ENCODE measurements at regions not wholly inside any gene's neighbourhood (a gene's known extent, or its start where the extent isn't known, plus 50 kb on each side); places are given as distances from the start of the nearest gene placed in this dataset.

- H3K9me3 ChIP-seq (ENCODE audit: low read length), result no peaks in the 10 kb centered on the region
- WGBS (ENCODE audit: low lambda C conversion rate), result 9% methylated on average over 3 of the region's 3 CpGs
- POLR2A ChIA-PET, result no interaction called here
- H3K4me2 ChIP-seq (ENCODE audit: low read depth, low read length), result no peak overlapping the region
- CTCF ChIA-PET (ENCODE audit: low intra/inter-chr PET ratio, low total read pairs), result no interaction called here
- H3K27me3 ChIP-seq (ENCODE audit: control insufficient read depth in 1 of 2, insufficient read depth in 2 of 2, low read length in 2 of 2), result peaks cover 0 to 22% of the 10 kb centered on the region in 2 experiments; a peak in 4 of 5 replicates
- no peak overlapping the region for H3K9ac ChIP-seq (ENCODE audit: insufficient read depth, low read depth, low read length)
- no peak overlapping the region for H3K27ac ChIP-seq (ENCODE audit: extremely low read length, insufficient read depth, low read length)
- FAIRE-seq (no peak), DNase-seq (ENCODE audit: low spot score) (no peak), ATAC-seq (no peak)
- in situ Hi-C loops (cut with HindIII; ENCODE audit: extremely low pct_ligation_motif_present, low pct_unique_long_range_greater_than_20kb), result no loop called here
- H3K4me3 ChIP-seq (replicated peaks in 1 of 3; ENCODE audit: insufficient read depth in 1 of 3, low read depth in 2 of 3, low read length in 3 of 3), result no peak overlapping the region
- intact Hi-C loops (cut with micrococcal nuclease; ENCODE audit: unreplicated experiment), result no loop called here
- no peaks in the 10 kb centered on the region for H3K4me1 ChIP-seq (ENCODE audit: insufficient read depth, low read length)
- no peaks in the 10 kb centered on the region; the same call in 1 of the 2 replicates for H4K20me1 ChIP-seq (ENCODE audit: insufficient read depth, low read length)
- H3K36me3 ChIP-seq (replicated peaks in 1 of 2; ENCODE audit: control insufficient read depth in 1 of 2, insufficient read depth in 2 of 2, low read length in 2 of 2), result no peaks in the 10 kb centered on the region
- H3K79me2 ChIP-seq (ENCODE audit: insufficient read depth, low read length), result no peaks in the 10 kb centered on the region
- H2AFZ ChIP-seq (ENCODE audit: low read length), result no peak overlapping the region
- BruUV-seq (replicated peaks), result no TSS peak
- TF ChIP-seq ZBTB2 (CRISPR knock-in tag; IDR thresholded peaks at IDR 0.05; ENCODE audit: low read depth) (no peak), HDAC2 (CRISPR knock-in tag; IDR thresholded peaks at IDR 0.05) (no peak), TBX2 (CRISPR knock-in tag; IDR thresholded peaks at IDR 0.05; ENCODE audit: borderline replicate concordance) (no peak), ZNF275 (CRISPR knock-in tag; IDR thresholded peaks at IDR 0.05; ENCODE audit: borderline replicate concordance) (no peak), MED8 (CRISPR knock-in tag; IDR thresholded peaks at IDR 0.05; ENCODE audit: insufficient replicate concordance) (no peak), ISX (CRISPR knock-in tag; conservative IDR thresholded peaks at IDR 0.05) (no peak), ZNF598 (CRISPR knock-in tag; IDR thresholded peaks at IDR 0.05; ENCODE audit: borderline replicate concordance) (no peak), ZNF274 (CRISPR knock-in tag; IDR thresholded peaks at IDR 0.05) (no peak), RAD51 (IDR thresholded peaks at IDR 0.05; ENCODE audit: borderline replicate concordance) (no peak), STAT5B (CRISPR knock-in tag; IDR thresholded peaks at IDR 0.05) (no peak), ZNF7 (CRISPR knock-in tag; IDR thresholded peaks at IDR 0.05) (no peak), PPARG (CRISPR knock-in tag; conservative IDR thresholded peaks at IDR 0.05) (no peak), HNF4G (IDR thresholded peaks at IDR 0.05; ENCODE audit: borderline replicate concordance, low read depth, low read length) (no peak), HNF4G (CRISPR knock-in tag; IDR thresholded peaks at IDR 0.05; ENCODE audit: borderline replicate concordance, low read depth) (no peak), ZBTB46 (CRISPR knock-in tag; IDR thresholded peaks at IDR 0.05; ENCODE audit: borderline replicate concordance) (no peak), ISL2 (CRISPR knock-in tag; IDR thresholded peaks at IDR 0.05) (no peak), MLLT10 (CRISPR knock-in tag; IDR thresholded peaks at IDR 0.05) (no peak), CENPX (CRISPR knock-in tag; IDR thresholded peaks at IDR 0.05) (no peak)
Observed at GRCh38 chr2:236934656-236935055, 151.0 kb upstream of the COPS8 start.

All from HepG2 (cell line).